ENCODE measurements at regions not wholly inside any gene's neighbourhood (a gene's known extent, or its start where the extent isn't known, plus 50 kb on each side); places are given as distances from the start of the nearest gene placed in this dataset.

- no peak for DNase-seq (ENCODE audit: extremely low spot score)
- ChIA-PET POLR2A (no interaction called here), CTCF (interaction anchor here (1.0 to 1.2 kb wide), 4 partner anchors 8 to 156 kb away, joined by 3 to 4 read pairs (median 3); no protein-coding TSS in a partner anchor)
- TF ChIP-seq, protein P1, sequence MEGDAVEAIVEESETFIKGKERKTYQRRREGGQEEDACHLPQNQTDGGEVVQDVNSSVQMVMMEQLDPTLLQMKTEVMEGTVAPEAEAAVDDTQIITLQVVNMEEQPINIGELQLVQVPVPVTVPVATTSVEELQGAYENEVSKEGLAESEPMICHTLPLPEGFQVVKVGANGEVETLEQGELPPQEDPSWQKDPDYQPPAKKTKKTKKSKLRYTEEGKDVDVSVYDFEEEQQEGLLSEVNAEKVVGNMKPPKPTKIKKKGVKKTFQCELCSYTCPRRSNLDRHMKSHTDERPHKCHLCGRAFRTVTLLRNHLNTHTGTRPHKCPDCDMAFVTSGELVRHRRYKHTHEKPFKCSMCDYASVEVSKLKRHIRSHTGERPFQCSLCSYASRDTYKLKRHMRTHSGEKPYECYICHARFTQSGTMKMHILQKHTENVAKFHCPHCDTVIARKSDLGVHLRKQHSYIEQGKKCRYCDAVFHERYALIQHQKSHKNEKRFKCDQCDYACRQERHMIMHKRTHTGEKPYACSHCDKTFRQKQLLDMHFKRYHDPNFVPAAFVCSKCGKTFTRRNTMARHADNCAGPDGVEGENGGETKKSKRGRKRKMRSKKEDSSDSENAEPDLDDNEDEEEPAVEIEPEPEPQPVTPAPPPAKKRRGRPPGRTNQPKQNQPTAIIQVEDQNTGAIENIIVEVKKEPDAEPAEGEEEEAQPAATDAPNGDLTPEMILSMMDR (IDR thresholded peaks at IDR 0.05; ENCODE audit: control extremely low read depth, extremely low read depth, low read depth, missing control alignments) = no peak
Measured at GRCh38 chr6:138609801-138610430, 110.6 kb upstream of the NHSL1 start.

DNA sequence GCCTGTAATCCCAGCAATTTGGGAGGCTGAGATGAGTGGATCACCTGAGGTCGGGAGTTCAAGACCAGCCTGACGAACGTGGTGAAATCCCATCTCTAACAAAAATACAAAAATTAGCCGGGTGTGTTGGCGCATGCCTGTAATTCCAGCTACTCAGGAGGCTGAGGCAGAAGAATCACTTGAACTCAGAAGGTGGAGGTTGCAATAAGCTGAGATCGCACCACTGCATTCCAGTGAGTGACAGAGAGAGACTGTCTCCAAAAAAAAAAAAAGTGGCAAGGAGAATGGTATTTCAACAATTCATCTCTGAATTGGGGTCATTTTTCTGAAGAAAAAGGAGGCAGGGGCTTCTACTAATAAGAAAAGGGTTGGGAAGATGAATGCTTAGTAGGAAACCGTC, 111.5 kb upstream of the NHSL1 start:
- TF ChIP-seq, protein P1 (IDR thresholded peaks at IDR 0.05; ENCODE audit: control extremely low read depth, extremely low read depth, low read depth, missing control alignments) = no peak
- CTCF ChIA-PET = interaction anchor here (1.1 to 1.2 kb wide), 2 partner anchors 8 to 155 kb away, joined by 3 to 4 read pairs; no protein-coding TSS in a partner anchor
- POLR2A ChIA-PET = no interaction called here
- DNase-seq (ENCODE audit: extremely low spot score) = no peak

- ChIA-PET POLR2A (no interaction called here), CTCF (interaction anchor here (1.0 kb wide), 1 partner anchor 14 kb away, joined by 3 read pairs; no protein-coding TSS in a partner anchor)
- no peak for DNase-seq (ENCODE audit: extremely low spot score)
- TF ChIP-seq, protein P1 (IDR thresholded peaks at IDR 0.05; ENCODE audit: control extremely low read depth, extremely low read depth, low read depth, missing control alignments) = no peak
Measured at GRCh38 chr6:138614151-138614550, 114.9 kb upstream of the NHSL1 start.

DNA sequence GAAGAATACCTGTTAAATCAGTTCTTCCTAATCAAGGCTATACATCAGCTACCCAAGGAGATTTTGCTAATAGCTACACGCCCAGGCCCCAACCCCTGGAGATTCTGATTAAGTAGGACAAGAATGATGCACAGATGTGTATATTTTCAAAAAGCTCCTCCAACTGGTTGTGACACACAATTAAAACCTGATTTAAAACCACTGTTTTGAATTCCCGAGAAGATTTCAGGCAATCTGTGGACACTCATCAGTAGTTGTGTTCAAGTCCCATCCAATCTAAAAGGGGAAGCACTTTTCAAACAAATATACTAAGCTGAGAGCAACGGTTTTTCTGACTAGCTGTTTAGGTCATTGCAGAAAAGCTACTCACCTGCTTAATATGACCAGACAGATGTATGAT, 118.9 kb upstream of the NHSL1 start:
- no peak for DNase-seq (ENCODE audit: extremely low spot score)
- CTCF ChIA-PET = interaction anchor here (0.9 to 2.4 kb wide), 5 partner anchors 8 to 33 kb away, joined by 3 to 8 read pairs (median 5); no protein-coding TSS in a partner anchor
- TF ChIP-seq, protein P1 (IDR thresholded peaks at IDR 0.05; ENCODE audit: control extremely low read depth, extremely low read depth, low read depth, missing control alignments) = no peak
- POLR2A ChIA-PET = no interaction called here

GRCh38 chr6:138620630-138621029, 121.3 kb upstream of the NHSL1 start:
- POLR2A ChIA-PET = no interaction called here
- CTCF ChIA-PET = no interaction called here
- TF ChIP-seq, protein P1 (IDR thresholded peaks at IDR 0.05; ENCODE audit: control extremely low read depth, extremely low read depth, low read depth, missing control alignments) = no peak
- no peak for DNase-seq (ENCODE audit: extremely low spot score)

- ChIA-PET POLR2A (no interaction called here), CTCF (no interaction called here)
- TF ChIP-seq, protein P1 (IDR thresholded peaks at IDR 0.05; ENCODE audit: control extremely low read depth, extremely low read depth, low read depth, missing control alignments) = no peak
- no peak for DNase-seq (ENCODE audit: extremely low spot score)
Measured at GRCh38 chr6:138622967-138623366, 123.7 kb upstream of the NHSL1 start.
